Adrenal gland (tissue), 9 donors: ENCODE measurements at regions not wholly inside any gene's neighbourhood (a gene's known extent, or its start where the extent isn't known, plus 50 kb on each side); places are given as distances from the start of the nearest gene placed in this dataset.

Experiments
- DNase-seq, 7 donors: peaks; one replicate each; pipeline ENCODE4 v3.0.0-alpha.2; 2019 to 2020
- H3K27ac ChIP-seq, 5 donors: fragments of 200-600 bp; sonication (generic) in 4 of 5; 1 replicate in 3 of 5; 2 replicates in 2 of 5; pipeline versions ENCODE4 v1.5.1 to v1.8.0; 2016 to 2020; ENCODE audit warnings: mild to moderate bottlenecking in 1 of 5
- H3K27me3 ChIP-seq: fragments of 200-600 bp; 2 replicates; pipeline ENCODE4 v1.8.0; 2021
- H3K36me3 ChIP-seq, 2 donors: fragments of 200-600 bp; replicated peaks in 1 of 2; 1 replicate in 1 of 2; 2 replicates in 1 of 2; pipeline versions ENCODE4 v1.5.1 to v1.8.0; 2018 to 2022
- H3K4me1 ChIP-seq, 2 donors: fragments of 200-600 bp; replicated peaks in 1 of 2; 1 replicate in 1 of 2; 2 replicates in 1 of 2; pipeline versions ENCODE4 v1.5.1 to v1.8.0; 2018 to 2021
- H3K4me3 ChIP-seq, 4 donors: fragments of 200-600 bp; sonication (generic) in 3 of 4; one replicate each; pipeline ENCODE4 v1.5.1; 2016 to 2018
- H3K9me3 ChIP-seq, 3 donors: fragments of 200-600 bp; sonication (generic) in 1 of 3; replicated peaks in 1 of 3; 1 replicate in 2 of 3; 2 replicates in 1 of 3; pipeline versions ENCODE4 v1.5.1 to v1.8.0; 2016 to 2021
- CTCF ChIP-seq, 6 experiments: fragments of 450-650 bp in 4 of 6; fragments of 200-600 bp in 2 of 6; sonication (generic) in 1 of 6; IDR thresholded peaks; 1 replicate in 5 of 6; 2 replicates in 1 of 6; pipeline versions ENCODE4 v1.5.1 to v1.8.0; 2016 to 2021; ENCODE audit warnings: antibody characterized with exemption in 6 of 6, mild to moderate bottlenecking in 2 of 6, moderate library complexity in 1 of 6
- POLR2A ChIP-seq, 2 donors: fragments of 450-650 bp; IDR thresholded peaks; one replicate each; pipeline ENCODE4 v1.6.1; 2017; ENCODE audit warnings: antibody characterized with exemption in 2 of 2, mild to moderate bottlenecking in 2 of 2, moderate library complexity in 1 of 2
- WGBS, 4 donors: extraction: QIAGEN DNeasy Blood & Tissue Kit in 2 of 4; methylation state at CpG; one replicate each; pipeline versions ENCODE4 v1.1.5 to v1.1.7; 2013 to 2017; 5-methylcytosine and 5-hydroxymethylcytosine counted together
- intact Hi-C, 2 donors: fragments of 100-400 bp; cut with DNase I; formaldehyde crosslinking; loops; one replicate each; pipeline versions ENCODE4 v1.14.1 to v1.15.0; 2022 to 2023
- donor health status: healthy with polysubstance abuse.
- donor health status: Bipolar disorder and iron deficiency.
- donor health status: DM: yes; HTN: yes; CAD: no.
- donor health status: DM: no; HTN: no; CAD: no.
- donor health status: DM: no; HTN: no; CAD: no.

- Histone ChIP-seq H3K27ac (no peak overlapping the region), H3K4me3 (no peak overlapping the region), H3K9me3 (no peaks in the 10 kb centered on the region), H3K27me3 (no peaks in the 10 kb centered on the region), H3K36me3 (no peaks in the 10 kb centered on the region), H3K4me1 (no peaks in the 10 kb centered on the region)
- WGBS, 4 donors = 89 to 98% (median 94%) methylated on average over 2 of the region's 2 CpGs
- no peak for DNase-seq
- intact Hi-C loops = no loop called here
- TF ChIP-seq CTCF (IDR thresholded peaks at IDR 0.05) = no peak
- TF ChIP-seq POLR2A (IDR thresholded peaks at IDR 0.05) = no peak
These were observed 124.8 kb upstream of the RIPOR2 start for GRCh38 chr6:25060522-25060921.

- Histone ChIP-seq H3K36me3 (no peaks in the 10 kb centered on the region), H3K27ac (no peak overlapping the region), H3K4me1 (no peaks in the 10 kb centered on the region), H3K4me3 (no peak overlapping the region), H3K9me3 (no peaks in the 10 kb centered on the region), H3K27me3 (no peaks in the 10 kb centered on the region)
- DNase-seq = no peak
- WGBS, 4 donors = 60 to 72% (median 67%) methylated on average over 6 of the region's 6 CpGs
- TF ChIP-seq CTCF (IDR thresholded peaks at IDR 0.05) (no peak), POLR2A (IDR thresholded peaks at IDR 0.05) (no peak)
- intact Hi-C loops = no loop called here
These were observed 125.7 kb upstream of the RIPOR2 start for GRCh38 chr6:25061289-25061936.

GRCh38 chr6:25062070-25062811 lies 126.5 kb upstream of the RIPOR2 start:
- intact Hi-C loops = no loop called here
- WGBS, 4 donors = 75 to 83% (median 80%) methylated on average over 7 of the region's 7 CpGs
- Histone ChIP-seq H3K9me3 (no peaks in the 10 kb centered on the region), H3K27me3 (no peaks in the 10 kb centered on the region), H3K4me3 (no peak overlapping the region), H3K27ac (no peak overlapping the region), H3K4me1 (no peaks in the 10 kb centered on the region), H3K36me3 (no peaks in the 10 kb centered on the region)
- DNase-seq = no peak
- TF ChIP-seq CTCF (IDR thresholded peaks at IDR 0.05) (no peak), POLR2A (IDR thresholded peaks at IDR 0.05) (no peak)

GRCh38 chr6:25064006-25064405 lies 128.2 kb upstream of the RIPOR2 start:
- TF ChIP-seq CTCF (IDR thresholded peaks at IDR 0.05) (no peak), POLR2A (IDR thresholded peaks at IDR 0.05) (no peak)
- no peaks in the 10 kb centered on the region for H3K36me3 ChIP-seq
- intact Hi-C loops = no loop called here
- DNase-seq = no peak
- 85 to 95% (median 90%) methylated on average over 2 of the region's 2 CpGs for WGBS, 4 donors
- no peaks in the 10 kb centered on the region for H3K9me3 ChIP-seq
- no peaks in the 10 kb centered on the region for H3K27me3 ChIP-seq
- H3K4me1 ChIP-seq = no peaks in the 10 kb centered on the region
- no peak overlapping the region for H3K27ac ChIP-seq
- H3K4me3 ChIP-seq = no peak overlapping the region
